HFF-Myc (cell line): ENCODE measurements at regions not wholly inside any gene's neighbourhood (a gene's known extent, or its start where the extent isn't known, plus 50 kb on each side); places are given as distances from the start of the nearest gene placed in this dataset.

Experiments used
- DNase-seq: peaks from one replicate; pipeline ENCODE4 v3.0.0-alpha.2; 2011; ENCODE audit warnings: low read depth; ENCODE audit errors: extremely low read depth
- H3K4me3 ChIP-seq: replicated peaks from 2 replicates; pipeline ENCODE4 v1.5.1; 2011; ENCODE audit warnings: low read depth, mild to moderate bottlenecking, control low read depth, low read length
- TF ChIP-seq, protein P1 (sequence below): IDR thresholded peaks from 2 replicates; pipeline ENCODE4 v1.5.1; 2012; ENCODE audit warnings: mild to moderate bottlenecking, low read depth, low read length, control low read depth; ENCODE audit errors: missing control alignments

DNA sequence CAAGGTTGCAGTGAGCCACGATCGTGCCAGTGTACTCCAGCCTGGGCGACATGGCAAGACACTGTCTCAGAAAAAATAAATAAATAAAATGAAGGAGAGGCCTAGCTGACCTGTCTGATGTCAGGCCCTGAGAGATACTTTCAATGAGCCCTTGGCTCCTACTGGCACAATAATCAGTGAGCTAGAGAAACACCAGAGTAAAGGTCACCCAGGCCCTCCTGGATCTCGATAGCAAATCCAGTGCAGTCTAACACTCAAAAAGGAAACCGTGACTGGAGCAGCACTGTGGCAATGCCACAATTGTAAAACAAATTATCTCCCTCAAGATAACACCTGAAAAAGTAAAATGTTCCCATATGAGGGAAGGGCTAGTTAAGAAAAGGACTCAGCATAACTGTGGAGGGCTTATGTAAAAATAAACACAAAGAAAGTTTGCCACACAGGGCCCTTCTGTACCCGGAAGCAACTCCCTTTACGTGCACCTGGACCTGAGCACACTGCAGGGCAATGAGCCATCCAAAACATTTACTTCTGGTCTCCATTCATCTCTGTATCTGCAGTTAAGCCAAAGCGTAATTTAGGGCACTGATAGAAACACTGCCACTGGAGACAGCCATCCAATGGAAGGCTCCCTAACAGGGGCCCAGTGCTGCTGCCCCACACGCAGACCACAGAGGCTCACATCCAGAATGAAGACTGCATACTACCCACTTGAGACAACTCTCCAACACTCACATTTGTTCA is 293.1 kb upstream of the HSFY2 start:
- no peak for DNase-seq
- H3K4me3 ChIP-seq = no peak overlapping the region
- TF ChIP-seq, protein P1, sequence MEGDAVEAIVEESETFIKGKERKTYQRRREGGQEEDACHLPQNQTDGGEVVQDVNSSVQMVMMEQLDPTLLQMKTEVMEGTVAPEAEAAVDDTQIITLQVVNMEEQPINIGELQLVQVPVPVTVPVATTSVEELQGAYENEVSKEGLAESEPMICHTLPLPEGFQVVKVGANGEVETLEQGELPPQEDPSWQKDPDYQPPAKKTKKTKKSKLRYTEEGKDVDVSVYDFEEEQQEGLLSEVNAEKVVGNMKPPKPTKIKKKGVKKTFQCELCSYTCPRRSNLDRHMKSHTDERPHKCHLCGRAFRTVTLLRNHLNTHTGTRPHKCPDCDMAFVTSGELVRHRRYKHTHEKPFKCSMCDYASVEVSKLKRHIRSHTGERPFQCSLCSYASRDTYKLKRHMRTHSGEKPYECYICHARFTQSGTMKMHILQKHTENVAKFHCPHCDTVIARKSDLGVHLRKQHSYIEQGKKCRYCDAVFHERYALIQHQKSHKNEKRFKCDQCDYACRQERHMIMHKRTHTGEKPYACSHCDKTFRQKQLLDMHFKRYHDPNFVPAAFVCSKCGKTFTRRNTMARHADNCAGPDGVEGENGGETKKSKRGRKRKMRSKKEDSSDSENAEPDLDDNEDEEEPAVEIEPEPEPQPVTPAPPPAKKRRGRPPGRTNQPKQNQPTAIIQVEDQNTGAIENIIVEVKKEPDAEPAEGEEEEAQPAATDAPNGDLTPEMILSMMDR = no peak

DNA sequence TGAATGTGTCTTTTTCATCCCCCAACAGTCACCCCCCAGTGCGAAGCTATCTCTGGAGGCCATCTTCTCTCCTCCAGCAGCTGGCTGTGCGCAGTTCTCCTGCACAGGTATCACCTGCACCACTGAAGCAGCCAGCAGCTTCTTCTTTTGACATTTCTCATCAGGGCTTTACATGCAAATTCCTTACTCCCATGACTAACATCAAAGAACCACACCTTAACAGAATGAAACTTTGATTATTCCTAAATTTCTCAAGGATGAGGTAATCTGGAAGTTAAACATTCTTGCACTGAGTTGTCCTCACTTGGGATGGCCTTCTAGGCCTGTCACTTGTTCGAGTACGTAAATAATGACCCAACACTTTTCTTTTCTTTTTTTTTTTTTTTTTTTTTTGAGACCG is 291.6 kb upstream of the HSFY2 start:
- TF ChIP-seq, protein P1 = no peak
- no peak overlapping the region for H3K4me3 ChIP-seq
- DNase-seq = no peak

DNA sequence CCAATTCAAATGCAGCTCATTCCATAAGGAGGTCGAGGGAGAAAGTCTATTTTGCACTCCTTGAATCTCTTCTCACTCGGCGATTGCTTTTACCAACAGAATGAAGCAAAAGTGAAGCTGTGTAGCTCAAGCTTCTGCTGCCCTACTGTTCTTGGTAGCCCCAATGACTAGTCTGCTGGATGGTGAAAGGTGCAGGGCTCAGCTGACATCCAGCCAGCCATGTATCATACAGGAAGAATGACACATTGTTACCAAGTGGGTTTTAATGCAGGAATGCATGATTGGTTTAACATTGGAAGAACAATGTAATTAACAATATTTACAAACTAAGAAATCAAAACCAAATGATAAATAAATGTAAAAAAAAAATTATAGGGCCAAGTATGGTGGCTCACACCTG is 286.2 kb upstream of the HSFY2 start:
- no peak overlapping the region for H3K4me3 ChIP-seq
- TF ChIP-seq, protein P1 = no peak
- DNase-seq = no peak

DNA sequence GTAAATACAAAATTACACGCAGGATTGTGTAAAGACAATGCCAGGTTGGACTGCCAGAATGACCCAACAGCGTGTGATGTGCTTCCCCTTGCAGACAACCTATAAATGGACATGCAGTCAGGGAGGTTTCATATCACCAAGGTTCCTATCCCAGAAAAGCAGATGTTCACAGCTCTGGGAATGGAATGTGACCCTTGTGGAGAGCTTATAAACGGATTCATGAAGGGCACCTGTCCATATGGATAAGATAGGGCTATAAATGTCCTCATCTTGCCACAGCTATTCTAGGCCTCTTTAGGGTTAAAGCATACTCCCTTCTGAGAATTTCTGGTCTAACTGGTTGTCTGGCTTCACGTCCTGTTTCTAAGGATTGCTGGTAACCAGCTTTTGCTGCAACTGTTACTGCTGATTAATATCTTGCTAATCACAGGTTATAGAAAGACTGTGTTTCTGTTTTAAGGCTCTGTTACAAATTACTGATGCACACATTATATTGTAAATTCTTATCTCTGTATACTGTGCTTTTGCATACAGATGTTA is 285.4 kb upstream of the HSFY2 start:
- H3K4me3 ChIP-seq = no peak overlapping the region
- TF ChIP-seq, protein P1 = no peak
- DNase-seq = no peak

DNA sequence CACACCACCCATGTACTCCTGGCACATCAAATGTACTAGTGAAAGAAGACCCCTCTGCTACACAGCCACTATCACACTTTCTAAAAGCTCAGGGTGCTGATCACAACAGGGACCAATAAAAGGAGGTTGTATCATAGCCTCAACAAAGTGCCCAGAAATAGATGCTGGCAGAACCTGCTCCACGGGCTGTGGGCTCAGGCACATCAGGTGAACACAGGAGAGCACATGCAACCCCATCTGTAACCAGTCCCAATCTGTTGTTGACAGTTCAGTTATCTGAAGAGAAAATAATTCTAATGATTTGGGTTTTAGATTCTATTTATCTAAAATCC is 282.6 kb upstream of the HSFY2 start:
- TF ChIP-seq, protein P1 = no peak
- H3K4me3 ChIP-seq = no peak overlapping the region
- no peak for DNase-seq

DNA sequence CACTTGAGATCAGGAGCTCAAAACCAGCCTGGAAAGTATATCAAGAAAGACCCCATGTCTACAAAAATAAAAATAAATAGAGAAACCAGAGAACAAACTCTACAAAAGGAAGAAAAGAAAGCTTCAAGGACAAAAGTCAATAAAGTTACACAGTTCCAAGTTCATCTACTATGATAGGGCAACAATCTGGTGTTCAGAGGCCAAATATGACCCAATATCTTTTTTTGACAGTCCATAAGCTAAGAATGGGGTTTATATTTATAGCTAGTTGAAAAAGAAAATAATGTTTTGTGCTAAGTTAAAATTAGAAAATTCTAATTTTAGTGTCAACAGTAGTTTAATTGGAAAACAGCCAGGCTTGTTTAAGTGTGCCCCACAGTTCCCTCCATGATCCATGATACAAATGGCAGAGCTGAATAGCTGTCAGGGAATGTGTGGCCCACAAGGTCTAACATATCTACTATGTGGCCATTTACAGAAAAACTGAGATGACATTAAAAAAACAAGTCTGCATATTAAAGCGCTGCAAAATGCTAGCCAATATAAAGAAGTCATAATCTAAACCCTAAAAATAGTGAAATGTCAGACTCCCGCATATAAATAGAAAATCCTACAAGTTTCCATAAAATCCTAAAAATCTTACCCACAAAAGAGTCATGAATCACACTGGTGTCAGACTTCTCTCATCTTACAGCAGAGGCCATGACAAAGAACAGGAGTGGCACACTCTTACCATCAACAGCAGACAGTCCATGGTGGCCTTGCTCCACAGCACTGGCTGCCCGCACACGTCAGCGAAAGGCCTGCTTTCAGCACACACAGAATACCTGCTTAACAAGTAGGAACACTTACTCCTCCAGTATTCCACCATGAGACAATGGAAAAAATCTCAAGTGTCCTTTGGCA is 281.9 kb upstream of the HSFY2 start:
- TF ChIP-seq, protein P1 = no peak
- DNase-seq = no peak

More for the DNA sequence above, 281.9 kb upstream of the HSFY2 start:
- no peak overlapping the region for H3K4me3 ChIP-seq
